ENCODE measurements at regions not wholly inside any gene's neighbourhood (a gene's known extent, or its start where the extent isn't known, plus 50 kb on each side); places are given as distances from the start of the nearest gene placed in this dataset.

DNA sequence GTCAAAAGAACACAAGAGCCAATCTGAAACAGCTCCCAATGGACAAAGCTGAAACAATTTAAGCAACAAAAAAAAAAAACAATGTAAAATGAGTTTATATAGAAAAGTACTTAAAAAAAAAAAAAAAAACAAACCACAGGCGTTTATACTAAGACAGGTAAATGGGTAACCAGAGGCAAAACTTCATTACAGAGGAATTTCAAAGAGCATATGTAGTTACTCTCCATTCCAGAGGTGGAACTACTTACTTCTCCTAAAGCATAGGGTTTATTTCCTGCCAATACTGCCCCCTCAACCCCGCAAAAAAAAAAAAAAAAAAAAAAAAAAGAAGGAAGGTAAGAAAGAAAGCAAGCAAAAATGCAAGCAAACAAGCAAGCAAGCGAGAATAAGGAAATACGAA, 132.9 kb downstream of the LIG4 start:
- TF ChIP-seq, protein P1, sequence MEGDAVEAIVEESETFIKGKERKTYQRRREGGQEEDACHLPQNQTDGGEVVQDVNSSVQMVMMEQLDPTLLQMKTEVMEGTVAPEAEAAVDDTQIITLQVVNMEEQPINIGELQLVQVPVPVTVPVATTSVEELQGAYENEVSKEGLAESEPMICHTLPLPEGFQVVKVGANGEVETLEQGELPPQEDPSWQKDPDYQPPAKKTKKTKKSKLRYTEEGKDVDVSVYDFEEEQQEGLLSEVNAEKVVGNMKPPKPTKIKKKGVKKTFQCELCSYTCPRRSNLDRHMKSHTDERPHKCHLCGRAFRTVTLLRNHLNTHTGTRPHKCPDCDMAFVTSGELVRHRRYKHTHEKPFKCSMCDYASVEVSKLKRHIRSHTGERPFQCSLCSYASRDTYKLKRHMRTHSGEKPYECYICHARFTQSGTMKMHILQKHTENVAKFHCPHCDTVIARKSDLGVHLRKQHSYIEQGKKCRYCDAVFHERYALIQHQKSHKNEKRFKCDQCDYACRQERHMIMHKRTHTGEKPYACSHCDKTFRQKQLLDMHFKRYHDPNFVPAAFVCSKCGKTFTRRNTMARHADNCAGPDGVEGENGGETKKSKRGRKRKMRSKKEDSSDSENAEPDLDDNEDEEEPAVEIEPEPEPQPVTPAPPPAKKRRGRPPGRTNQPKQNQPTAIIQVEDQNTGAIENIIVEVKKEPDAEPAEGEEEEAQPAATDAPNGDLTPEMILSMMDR (IDR thresholded peaks at IDR 0.05): no peak
- TF ChIP-seq POLR2A (IDR thresholded peaks at IDR 0.05): no peak
